ENCODE measurements at regions not wholly inside any gene's neighbourhood (a gene's known extent, or its start where the extent isn't known, plus 50 kb on each side); places are given as distances from the start of the nearest gene placed in this dataset.

DNA sequence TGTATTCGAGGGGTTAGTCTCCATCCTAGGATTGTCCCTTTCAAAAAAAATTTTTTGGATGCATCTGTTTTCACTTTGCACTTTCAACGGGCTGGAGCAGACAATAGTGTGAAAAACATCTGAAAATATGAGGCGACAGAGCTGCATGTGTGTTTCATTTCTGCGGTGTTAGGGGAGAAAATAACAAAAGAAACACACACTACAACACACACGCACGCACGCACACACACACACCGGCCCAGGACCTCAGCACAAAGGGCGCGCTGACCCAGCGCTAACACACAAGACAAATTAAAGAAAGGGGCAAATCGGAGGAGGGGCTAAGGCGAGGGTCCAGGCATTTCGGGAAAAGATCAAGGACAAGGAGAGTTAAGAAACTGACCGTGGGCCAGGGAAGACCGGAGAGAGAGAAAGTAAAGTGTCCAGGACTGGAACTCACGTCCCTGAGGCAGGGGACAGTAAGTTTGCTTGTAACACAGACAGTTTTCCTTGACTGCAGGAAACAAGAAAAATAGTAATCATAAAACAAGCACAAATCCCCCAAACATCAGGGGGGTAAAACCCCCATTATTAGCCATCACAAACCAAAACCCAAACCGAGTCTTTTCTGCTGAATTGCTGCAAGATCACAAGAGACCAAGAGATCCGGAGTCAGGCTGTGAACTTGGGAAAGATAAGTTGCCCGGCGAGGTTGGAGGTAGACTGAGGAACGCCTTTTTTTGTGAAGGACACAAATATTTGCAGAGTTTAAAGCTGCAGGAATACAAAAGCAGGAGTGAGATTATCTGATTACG lies 302.1 kb downstream of the PARP8 start:
- ATAC-seq = no peak
- no peak overlapping the region for H3K27ac ChIP-seq
- intact Hi-C loops (cut with DNase I) = loop anchor here in 1 of 2 donors (5.0 to 10.0 kb wide), 2 partner anchors 414 to 1036 kb away; partner anchors contain the start of gene ISL1
- H3K4me3 ChIP-seq = peak overlapping the region; percentile 55
- no peak for DNase-seq
- TF ChIP-seq, protein P1, sequence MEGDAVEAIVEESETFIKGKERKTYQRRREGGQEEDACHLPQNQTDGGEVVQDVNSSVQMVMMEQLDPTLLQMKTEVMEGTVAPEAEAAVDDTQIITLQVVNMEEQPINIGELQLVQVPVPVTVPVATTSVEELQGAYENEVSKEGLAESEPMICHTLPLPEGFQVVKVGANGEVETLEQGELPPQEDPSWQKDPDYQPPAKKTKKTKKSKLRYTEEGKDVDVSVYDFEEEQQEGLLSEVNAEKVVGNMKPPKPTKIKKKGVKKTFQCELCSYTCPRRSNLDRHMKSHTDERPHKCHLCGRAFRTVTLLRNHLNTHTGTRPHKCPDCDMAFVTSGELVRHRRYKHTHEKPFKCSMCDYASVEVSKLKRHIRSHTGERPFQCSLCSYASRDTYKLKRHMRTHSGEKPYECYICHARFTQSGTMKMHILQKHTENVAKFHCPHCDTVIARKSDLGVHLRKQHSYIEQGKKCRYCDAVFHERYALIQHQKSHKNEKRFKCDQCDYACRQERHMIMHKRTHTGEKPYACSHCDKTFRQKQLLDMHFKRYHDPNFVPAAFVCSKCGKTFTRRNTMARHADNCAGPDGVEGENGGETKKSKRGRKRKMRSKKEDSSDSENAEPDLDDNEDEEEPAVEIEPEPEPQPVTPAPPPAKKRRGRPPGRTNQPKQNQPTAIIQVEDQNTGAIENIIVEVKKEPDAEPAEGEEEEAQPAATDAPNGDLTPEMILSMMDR (IDR thresholded peaks at IDR 0.05) = no peak
- no peaks in the 10 kb centered on the region for H3K36me3 ChIP-seq (ENCODE audit: insufficient read depth in 1 of 2, low read depth in 1 of 2)
- WGBS, 3 donors = 8 to 13% (median 8%) methylated on average over 23 of the region's 23 CpGs
- no peaks in the 10 kb centered on the region for H3K9me3 ChIP-seq
- peaks cover 2 to 64% (median 19%) of the 10 kb centered on the region in 3 donors for H3K27me3 ChIP-seq (ENCODE audit: insufficient read depth in 3 of 3, low read length in 2 of 3)
- no peaks in the 10 kb centered on the region for H3K4me1 ChIP-seq

DNA sequence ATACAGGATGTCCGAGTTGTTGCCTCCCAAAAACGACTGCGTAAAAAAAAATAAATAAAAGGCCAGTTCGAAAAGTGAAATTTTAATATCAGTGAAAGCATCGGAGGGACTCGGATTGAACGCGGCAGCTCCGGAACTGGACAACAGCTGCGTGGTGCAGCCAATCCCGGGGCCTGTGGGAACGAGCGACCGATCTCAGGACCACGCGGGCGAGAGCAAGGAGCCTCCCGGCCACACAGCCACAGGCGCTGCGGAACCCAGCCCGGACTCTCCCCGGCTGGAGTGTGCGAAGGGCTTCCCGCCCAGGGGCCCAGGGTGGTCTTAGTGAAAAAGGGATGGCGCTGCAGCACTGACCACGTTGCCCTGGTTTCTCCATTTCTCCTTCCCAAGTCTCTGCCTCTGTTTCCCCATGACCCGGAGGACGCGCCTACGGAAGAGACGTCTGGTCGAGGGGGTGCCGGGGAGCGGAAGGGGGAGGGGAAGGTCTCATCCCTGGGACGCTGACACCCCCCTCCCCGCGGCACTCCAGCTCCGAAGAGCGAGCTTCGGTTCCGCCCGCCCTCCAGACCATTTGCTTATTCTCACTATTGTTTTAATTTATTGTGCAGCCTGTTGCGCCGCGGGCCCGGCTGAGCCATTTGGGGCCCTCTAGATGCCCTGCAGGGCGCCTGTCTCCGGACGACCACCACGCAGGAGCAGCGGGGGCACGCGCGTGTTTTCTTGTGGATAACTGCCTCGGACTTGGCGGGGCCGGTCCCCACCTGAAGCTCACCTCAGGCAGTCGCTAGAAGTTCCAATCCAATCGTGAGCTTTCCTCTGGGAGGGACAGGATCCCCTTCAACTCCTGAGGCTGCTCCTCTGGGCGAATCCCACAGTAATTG lies 303.0 kb downstream of the PARP8 start:
- DNase-seq (peak in 1 of 2 donors; percentile 55), ATAC-seq (peak in 1 of 4 donors; percentile 54)
- Histone ChIP-seq H3K4me3 (peak overlapping the region; percentile 55), H3K4me1 (no peaks in the 10 kb centered on the region), H3K36me3 (ENCODE audit: insufficient read depth in 1 of 2, low read depth in 1 of 2) (no peaks in the 10 kb centered on the region), H3K27ac (no peak overlapping the region), H3K27me3 (ENCODE audit: insufficient read depth in 3 of 3, low read length in 2 of 3) (peaks cover 2 to 58% (median 17%) of the 10 kb centered on the region in 3 donors), H3K9me3 (no peaks in the 10 kb centered on the region)
- WGBS, 3 donors = 1 to 3% (median 1%) methylated on average over 60 of the region's 60 CpGs
- TF ChIP-seq, protein P1 (IDR thresholded peaks at IDR 0.05) = no peak
- intact Hi-C loops (cut with DNase I) = loop anchor here in 1 of 2 donors (5.0 to 10.0 kb wide), 2 partner anchors 413 to 1035 kb away; partner anchors contain the start of gene ISL1

DNA sequence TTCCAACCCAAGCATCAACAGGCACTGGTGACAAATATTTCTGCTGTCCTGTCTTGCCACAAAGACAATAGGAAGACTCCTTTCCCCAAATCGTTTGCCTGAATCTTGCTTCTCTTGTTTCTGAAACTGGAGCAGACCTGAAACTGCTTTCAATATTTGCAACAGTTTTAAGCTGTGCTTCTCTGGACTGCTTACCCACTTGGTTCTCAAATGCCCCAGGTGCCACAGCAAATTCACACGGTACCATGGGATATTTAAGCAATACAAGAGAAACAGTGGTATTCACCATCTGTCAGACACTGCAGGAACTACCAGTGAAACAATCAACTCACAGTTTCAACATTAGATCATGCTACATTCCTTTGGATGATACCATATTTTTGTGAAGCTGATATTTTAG lies 309.4 kb downstream of the PARP8 start:
- intact Hi-C loops (cut with DNase I) = no loop called here
- Histone ChIP-seq H3K27me3 (ENCODE audit: insufficient read depth in 3 of 3, low read length in 2 of 3) (peaks cover 0 to 2% (median under 1%) of the 10 kb centered on the region in 3 donors), H3K27ac (no peak overlapping the region), H3K4me3 (no peak overlapping the region), H3K9me3 (no peaks in the 10 kb centered on the region), H3K36me3 (ENCODE audit: insufficient read depth in 1 of 2, low read depth in 1 of 2) (no peaks in the 10 kb centered on the region), H3K4me1 (no peaks in the 10 kb centered on the region)
- 53 to 60% (median 56%) methylated on average over 2 of the region's 2 CpGs for WGBS, 3 donors
- DNase-seq (no peak), ATAC-seq (no peak)
- TF ChIP-seq, protein P1 (IDR thresholded peaks at IDR 0.05) = no peak

DNA sequence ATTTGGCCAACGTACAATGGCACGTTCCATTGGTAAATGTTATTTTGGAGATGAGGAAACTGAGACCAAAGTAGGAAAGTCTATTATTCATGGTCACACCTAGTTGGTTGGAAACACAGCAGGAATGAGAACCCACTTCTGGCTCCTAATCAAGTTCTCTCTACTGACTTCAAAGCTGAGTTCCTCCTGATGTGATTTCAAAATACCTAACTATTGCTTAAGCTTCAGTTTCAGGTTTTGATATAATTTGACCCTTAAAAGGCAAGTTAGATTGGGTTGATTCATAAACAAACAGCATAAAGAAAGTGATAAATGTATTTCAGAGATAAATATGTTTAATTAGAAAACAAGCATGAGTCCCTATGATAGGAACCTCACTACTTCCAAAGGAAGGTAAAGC lies 312.5 kb downstream of the PARP8 start:
- no peaks in the 10 kb centered on the region for H3K36me3 ChIP-seq (ENCODE audit: insufficient read depth in 1 of 2, low read depth in 1 of 2)
- intact Hi-C loops (cut with DNase I) = no loop called here
- WGBS, 3 donors = 78 to 80% (median 79%) methylated on average over 2 of the region's 2 CpGs
- H3K9me3 ChIP-seq = no peaks in the 10 kb centered on the region
- DNase-seq = no peak
- H3K4me3 ChIP-seq = no peak overlapping the region
- H3K27me3 ChIP-seq (ENCODE audit: insufficient read depth in 3 of 3, low read length in 2 of 3) = no peaks in the 10 kb centered on the region
- ATAC-seq = no peak
- no peaks in the 10 kb centered on the region for H3K4me1 ChIP-seq
- H3K27ac ChIP-seq = no peak overlapping the region
- TF ChIP-seq, protein P1 (IDR thresholded peaks at IDR 0.05) = no peak
